Ovary (tissue), 7 donors: ENCODE measurements at regions not wholly inside any gene's neighbourhood (a gene's known extent, or its start where the extent isn't known, plus 50 kb on each side); places are given as distances from the start of the nearest gene placed in this dataset.
"Not testable (repeated sequence)": the region's sequence is repeated elsewhere in the genome, so short reads cannot be mapped to it uniquely, and the experiment has no call there.

Experiments used
- DNase-seq, 5 donors: peaks; one replicate each; pipeline ENCODE4 v3.0.0-alpha.2; 2019 to 2020
- H3K27ac ChIP-seq, 2 donors: fragments of 200-600 bp; one replicate each; pipeline versions ENCODE4 v1.5.1 to v1.8.0; 2019 to 2022
- H3K27me3 ChIP-seq: fragments of 200-600 bp; one replicate; pipeline ENCODE4 v1.8.0; 2022
- H3K36me3 ChIP-seq: fragments of 200-600 bp; sonication (generic); one replicate; pipeline ENCODE4 v1.5.1; 2019
- H3K4me1 ChIP-seq: one replicate; pipeline ENCODE4 v1.8.1; 2013; ENCODE audit warnings: mild to moderate bottlenecking, moderate library complexity; ENCODE audit not compliant: insufficient read depth
- H3K4me3 ChIP-seq: fragments of 200-600 bp; sonication (generic); one replicate; pipeline ENCODE4 v1.5.1; 2017
- H3K9me3 ChIP-seq, 2 donors: fragments of 200-600 bp in 1 of 2; sonication (generic) in 1 of 2; one replicate each; pipeline versions ENCODE4 v1.5.1 to v1.8.1; 2013 to 2019; ENCODE audit warnings: mild to moderate bottlenecking in 1 of 2, moderate library complexity in 1 of 2
- EP300 ChIP-seq: sonication (generic); formaldehyde crosslinking; IDR thresholded peaks from one replicate; pipeline ENCODE4 v1.6.1; 2017; ENCODE audit warnings: antibody characterized with exemption
- POLR2A ChIP-seq: fragments of 450-650 bp; IDR thresholded peaks from one replicate; pipeline ENCODE4 v1.6.1; 2017; ENCODE audit warnings: antibody characterized with exemption, mild to moderate bottlenecking, moderate library complexity
- WGBS, 3 donors: extraction: QIAGEN DNeasy Blood & Tissue Kit in 1 of 3; methylation state at CpG; one replicate each; pipeline versions ENCODE4 v1.1.5 to v1.1.7; 2013 to 2017; 5-methylcytosine and 5-hydroxymethylcytosine counted together
- intact Hi-C, 4 donors: fragments of 100-400 bp; cut with DNase I; formaldehyde crosslinking; loops; one replicate each; pipeline versions ENCODE4 v1.11.0 to v1.15.1; 2022 to 2023
- TF ChIP-seq, protein P1 (sequence below), 3 donors: fragments of 450-650 bp in 2 of 3; fragments of 200-600 bp in 1 of 3; IDR thresholded peaks; one replicate each; pipeline versions ENCODE4 v1.5.1 to v1.8.0; 2016 to 2022; ENCODE audit warnings: antibody characterized with exemption in 3 of 3, mild to moderate bottlenecking in 1 of 3
- donor health status: DM: no; HTN: no; CAD: no; lungs with moderate emphysema.
- donor health status: DM: no; HTN: no; CAD: no.
- donor health status: Bipolar disorder and iron deficiency.
- donor health status: DM: no; HTN: no; CAD: no.
- donor health status: DM: yes; HTN: yes; CAD: no.

DNA sequence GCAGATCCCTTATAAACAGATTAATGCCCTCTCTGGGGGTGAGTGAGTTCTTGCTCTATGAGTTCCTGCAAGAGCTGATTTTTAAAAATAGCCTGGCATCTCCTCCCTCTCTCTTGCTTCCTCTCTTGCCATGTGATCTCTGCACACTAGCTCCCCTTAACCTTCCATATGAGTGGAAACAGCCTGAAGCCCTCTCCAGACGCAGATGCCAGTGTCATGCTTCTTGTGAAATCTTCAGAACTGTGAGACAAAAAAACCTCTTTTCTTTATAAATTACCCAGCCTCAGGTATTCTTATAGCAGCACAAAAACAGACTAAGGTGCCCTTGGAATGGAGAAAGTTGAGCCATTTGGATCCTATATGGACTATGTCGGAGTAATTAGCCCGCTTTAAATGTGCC is 559.7 kb upstream of the CYLC2 start:
- intact Hi-C loops, result no loop called here
- no peaks in the 10 kb centered on the region for H3K9me3 ChIP-seq

DNA sequence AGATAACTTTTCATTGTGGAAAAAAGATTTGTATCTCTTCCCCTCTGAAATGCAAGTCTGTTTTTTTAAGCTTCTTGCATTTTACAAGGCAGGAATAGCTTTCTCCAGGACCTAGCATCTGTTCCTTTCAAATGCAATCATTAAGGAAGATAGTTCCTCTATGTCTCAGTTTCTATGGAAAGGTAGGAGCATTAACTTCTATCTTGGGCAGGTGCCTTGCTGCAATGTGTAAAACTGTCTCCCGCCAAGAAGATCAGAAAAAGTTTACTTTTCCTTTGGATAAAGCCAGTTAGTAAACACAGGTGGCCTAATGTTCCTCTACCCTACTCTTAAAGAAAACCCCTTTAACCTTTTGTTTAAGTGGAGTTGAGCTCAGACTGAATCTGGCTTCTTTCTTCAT is 560.6 kb upstream of the CYLC2 start:
- WGBS, 3 donors, result 46 to 72% (median 63%) methylated on average over 1 of the region's 1 CpG
- intact Hi-C loops, result no loop called here
- no peak for DNase-seq
- H3K27ac ChIP-seq, result no peak overlapping the region
- no peaks in the 10 kb centered on the region for H3K9me3 ChIP-seq
- no peaks in the 10 kb centered on the region for H3K4me1 ChIP-seq
- TF ChIP-seq POLR2A (no peak), EP300 (no peak)
- TF ChIP-seq, protein P1, sequence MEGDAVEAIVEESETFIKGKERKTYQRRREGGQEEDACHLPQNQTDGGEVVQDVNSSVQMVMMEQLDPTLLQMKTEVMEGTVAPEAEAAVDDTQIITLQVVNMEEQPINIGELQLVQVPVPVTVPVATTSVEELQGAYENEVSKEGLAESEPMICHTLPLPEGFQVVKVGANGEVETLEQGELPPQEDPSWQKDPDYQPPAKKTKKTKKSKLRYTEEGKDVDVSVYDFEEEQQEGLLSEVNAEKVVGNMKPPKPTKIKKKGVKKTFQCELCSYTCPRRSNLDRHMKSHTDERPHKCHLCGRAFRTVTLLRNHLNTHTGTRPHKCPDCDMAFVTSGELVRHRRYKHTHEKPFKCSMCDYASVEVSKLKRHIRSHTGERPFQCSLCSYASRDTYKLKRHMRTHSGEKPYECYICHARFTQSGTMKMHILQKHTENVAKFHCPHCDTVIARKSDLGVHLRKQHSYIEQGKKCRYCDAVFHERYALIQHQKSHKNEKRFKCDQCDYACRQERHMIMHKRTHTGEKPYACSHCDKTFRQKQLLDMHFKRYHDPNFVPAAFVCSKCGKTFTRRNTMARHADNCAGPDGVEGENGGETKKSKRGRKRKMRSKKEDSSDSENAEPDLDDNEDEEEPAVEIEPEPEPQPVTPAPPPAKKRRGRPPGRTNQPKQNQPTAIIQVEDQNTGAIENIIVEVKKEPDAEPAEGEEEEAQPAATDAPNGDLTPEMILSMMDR (IDR thresholded peaks at IDR 0.05), result no peak
- H3K27me3 ChIP-seq, result no peaks in the 10 kb centered on the region
- H3K36me3 ChIP-seq, result no peaks in the 10 kb centered on the region
- H3K4me3 ChIP-seq, result no peak overlapping the region

More for the DNA sequence above, 559.7 kb upstream of the CYLC2 start:
- no peak for DNase-seq
- WGBS, 3 donors, result 87 to 90% (median 87%) methylated on average over 3 of the region's 3 CpGs
- no peaks in the 10 kb centered on the region for H3K27me3 ChIP-seq
- TF ChIP-seq EP300 (no peak), POLR2A (no peak)
- TF ChIP-seq, protein P1 (IDR thresholded peaks at IDR 0.05), result no peak
- H3K4me1 ChIP-seq, result no peaks in the 10 kb centered on the region
- no peak overlapping the region for H3K27ac ChIP-seq
- no peak overlapping the region for H3K4me3 ChIP-seq
- H3K36me3 ChIP-seq, result no peaks in the 10 kb centered on the region

DNA sequence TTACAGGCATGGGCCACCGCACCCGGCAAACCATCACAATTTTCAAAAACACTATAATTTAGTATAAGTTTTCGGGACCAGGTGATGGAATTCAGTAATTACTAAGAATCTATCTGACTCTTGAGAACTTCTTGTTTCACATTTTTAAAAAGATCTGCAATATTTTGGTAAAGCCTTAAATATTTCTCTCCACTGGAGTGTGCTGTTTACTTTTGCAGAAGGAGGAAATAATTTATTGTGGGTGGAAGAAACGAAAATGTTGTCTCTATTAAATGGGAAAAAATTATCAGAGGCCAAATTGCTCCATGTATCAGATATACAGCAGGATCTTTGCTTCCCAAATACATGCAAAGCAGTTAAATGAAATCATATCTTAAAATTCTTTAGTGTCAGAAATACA is 566.8 kb upstream of the CYLC2 start:
- no peaks in the 10 kb centered on the region for H3K36me3 ChIP-seq
- no peaks in the 10 kb centered on the region for H3K27me3 ChIP-seq
- TF ChIP-seq POLR2A (no peak), EP300 (no peak)
- TF ChIP-seq, protein P1 (IDR thresholded peaks at IDR 0.05), result no peak
- H3K4me1 ChIP-seq, result no peaks in the 10 kb centered on the region
- H3K27ac ChIP-seq, result no peak overlapping the region
- WGBS, 3 donors, result 58 to 71% (median 60%) methylated on average over 4 of the region's 4 CpGs
- intact Hi-C loops, result no loop called here
- H3K9me3 ChIP-seq, result no peaks in the 10 kb centered on the region
- no peak for DNase-seq
- no peak overlapping the region for H3K4me3 ChIP-seq

DNA sequence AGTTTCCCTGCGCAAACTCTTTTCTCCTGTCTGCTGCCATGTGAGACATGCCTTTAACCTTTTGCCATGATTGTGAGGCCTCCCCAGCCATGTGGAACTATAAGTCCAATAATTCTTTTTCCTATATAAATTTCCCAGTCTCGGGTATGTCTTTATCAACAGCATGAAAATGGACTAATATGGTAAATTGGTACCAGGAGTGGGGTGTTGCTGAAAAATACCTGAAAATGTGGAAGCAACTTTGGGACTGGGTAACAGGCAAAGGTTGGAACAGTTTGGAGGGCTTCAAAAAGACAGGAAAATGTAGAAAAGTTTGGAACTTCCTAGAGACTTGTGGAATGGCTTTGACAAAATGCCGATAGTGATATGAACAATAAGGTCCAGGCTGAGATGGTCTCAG is 578.9 kb upstream of the CYLC2 start:
- H3K4me1 ChIP-seq, H3K9me3 ChIP-seq, H3K27me3 ChIP-seq, H3K27ac ChIP-seq, DNase-seq, H3K36me3 ChIP-seq, H3K4me3 ChIP-seq: not testable (repeated sequence)
- WGBS, 3 donors, result 82 to 93% (median 85%) methylated on average over 3 of the region's 3 CpGs
- intact Hi-C loops, result loop anchor here in 1 of 4 donors (5.0 kb wide), 1 partner anchor 39 kb away; no protein-coding TSS in a partner anchor

DNA sequence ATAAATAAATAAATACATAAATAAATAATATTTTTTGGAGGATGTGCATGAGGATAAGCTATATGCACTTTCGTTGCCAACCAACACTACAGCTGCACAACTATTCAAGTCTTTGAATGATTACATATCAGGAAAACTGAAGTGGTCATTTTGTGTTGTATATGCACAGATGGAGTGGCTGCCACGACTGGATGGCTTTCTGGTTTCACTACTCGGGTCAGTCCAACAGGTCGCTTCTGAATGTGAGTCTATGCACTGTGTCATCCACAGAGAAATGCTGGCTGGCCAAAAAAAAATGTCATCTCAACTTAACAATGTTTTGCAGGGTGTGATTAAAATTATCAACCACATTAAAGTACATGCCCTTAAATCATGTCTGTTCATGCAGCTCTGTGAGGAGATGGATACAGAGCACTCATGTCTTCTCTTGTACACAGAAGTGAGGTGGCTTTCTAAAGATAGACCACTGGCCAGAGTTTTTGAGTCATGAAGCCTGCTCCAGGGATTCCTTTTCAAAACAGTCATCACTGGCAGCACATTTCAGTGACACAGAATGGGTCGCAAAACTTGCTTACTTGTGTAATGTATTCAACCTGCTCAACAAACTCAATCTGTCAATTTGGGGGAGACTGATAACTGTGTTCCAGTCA is 589.8 kb upstream of the CYLC2 start:
- no peaks in the 10 kb centered on the region for H3K9me3 ChIP-seq
- intact Hi-C loops, result no loop called here
- H3K27ac ChIP-seq, result no peak overlapping the region
- no peaks in the 10 kb centered on the region for H3K36me3 ChIP-seq
- WGBS, 3 donors, result 80 to 86% (median 82%) methylated on average over 5 of the region's 5 CpGs
- no peak overlapping the region for H3K4me3 ChIP-seq
- no peaks in the 10 kb centered on the region for H3K27me3 ChIP-seq
- DNase-seq, result no peak
- H3K4me1 ChIP-seq, result no peaks in the 10 kb centered on the region
- no peak for TF ChIP-seq EP300
- TF ChIP-seq, protein P1 (IDR thresholded peaks at IDR 0.05), result no peak
- TF ChIP-seq POLR2A, result no peak
